ENCODE measurements at regions not wholly inside any gene's neighbourhood (a gene's known extent, or its start where the extent isn't known, plus 50 kb on each side); places are given as distances from the start of the nearest gene placed in this dataset.

DNA sequence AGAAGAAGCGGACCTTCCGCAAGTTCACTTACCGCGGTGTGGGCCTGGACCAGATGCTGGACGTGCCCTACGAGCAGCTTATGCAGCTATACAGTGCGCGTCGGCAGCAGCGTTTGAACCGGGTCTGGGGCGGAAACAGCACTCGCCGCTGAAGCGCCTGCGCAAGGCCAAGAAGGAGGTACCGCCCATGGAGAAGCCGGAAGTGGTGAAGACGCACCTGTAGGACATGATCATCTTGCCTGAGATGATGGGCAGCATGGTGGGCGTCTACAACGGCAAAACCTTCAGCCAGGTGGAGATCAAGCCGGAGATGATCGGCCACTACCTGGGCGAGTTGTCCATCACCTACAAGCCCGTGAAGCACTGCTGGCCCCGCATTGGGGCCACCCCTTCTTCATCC is 390.4 kb upstream of the MEIS2 start:
- no peak overlapping the region for H3K27ac ChIP-seq (ENCODE audit: insufficient read length, low read depth, low read length)
- no peaks in the 10 kb centered on the region for H4K20me1 ChIP-seq (ENCODE audit: control insufficient read depth, insufficient read depth, insufficient read length)
- no peaks in the 10 kb centered on the region for H3K27me3 ChIP-seq (ENCODE audit: insufficient read depth, low read length)
- no peak overlapping the region for H4K5ac ChIP-seq (ENCODE audit: insufficient read length, low read depth, low read length)
- no peak overlapping the region for H2BK120ac ChIP-seq (ENCODE audit: low read depth, low read length, poor library complexity, severe bottlenecking)
- no peak overlapping the region for H3K23ac ChIP-seq (ENCODE audit: insufficient read length, low read depth, low read length)
- no peak overlapping the region for H2BK5ac ChIP-seq (ENCODE audit: insufficient read length, low read length)
- H2AFZ ChIP-seq (ENCODE audit: low read length), result no peak overlapping the region
- no peaks in the 10 kb centered on the region for H3K9me3 ChIP-seq (ENCODE audit: control insufficient read depth, low read depth, low read length)
- no peak overlapping the region for H4K8ac ChIP-seq (replicated peaks; ENCODE audit: insufficient read length, low read depth, low read length)
- no peaks in the 10 kb centered on the region for H3K4me1 ChIP-seq (ENCODE audit: insufficient read depth, low read length)
- H3K9ac ChIP-seq (ENCODE audit: extremely low read depth, insufficient read length, low read length), result no peak overlapping the region
- H3K56ac ChIP-seq (ENCODE audit: insufficient read length, low read depth, low read length), result no peak overlapping the region
- no peak overlapping the region for H3K4ac ChIP-seq (ENCODE audit: low read depth, low read length)
- Mint-ChIP-seq H3K36me3 (ENCODE audit: insufficient read depth in 1 of 3, low read depth in 3 of 3) (no peaks in the 10 kb centered on the region), H3K4me1 (no peaks in the 10 kb centered on the region), H3K27ac (no peak overlapping the region), H3K4me3 (no peak overlapping the region), H3K9me3 (no peaks in the 10 kb centered on the region), H3K27me3 (ENCODE audit: low read depth) (no peaks in the 10 kb centered on the region)
- H3K79me2 ChIP-seq (ENCODE audit: insufficient read depth, low read length), result no peaks in the 10 kb centered on the region
- H3K79me1 ChIP-seq (ENCODE audit: insufficient read depth, low read depth, low read length, poor library complexity, severe bottlenecking), result no peaks in the 10 kb centered on the region
- no peak overlapping the region for H3T11ph ChIP-seq (ENCODE audit: low read length)
- H2BK12ac ChIP-seq (ENCODE audit: insufficient read length, low read depth, low read length), result no peak overlapping the region
- H3K18ac ChIP-seq (ENCODE audit: insufficient read length, low read depth, low read length), result no peak overlapping the region
- no peaks in the 10 kb centered on the region for H3K23me2 ChIP-seq (ENCODE audit: insufficient read length, low read depth, low read length, poor library complexity, severe bottlenecking)
- H2BK20ac ChIP-seq (ENCODE audit: low read depth, low read length, poor library complexity, severe bottlenecking), result no peak overlapping the region
- no peak overlapping the region for H3K14ac ChIP-seq (ENCODE audit: insufficient read depth, low read length)
- TF ChIP-seq CTCF (conservative IDR thresholded peaks at IDR 0.05), result no peak
- WGBS (ENCODE audit: extremely low coverage, insufficient read length, low lambda C conversion rate), result no CpG with 5 or more reads among the region's 26 CpGs
- no peak overlapping the region for H3K4me2 ChIP-seq (ENCODE audit: insufficient read depth, insufficient read length, low read length)
- H2AK5ac ChIP-seq (ENCODE audit: insufficient read length, low read length), result no peak overlapping the region
- DNase-seq, result no peak
- no peak overlapping the region for H2BK15ac ChIP-seq (ENCODE audit: low read depth, low read length)
- no peak overlapping the region for H4K91ac ChIP-seq (ENCODE audit: insufficient read length, low read depth, low read length)
